SK-N-SH (cell line): ENCODE measurements at regions not wholly inside any gene's neighbourhood (a gene's known extent, or its start where the extent isn't known, plus 50 kb on each side); places are given as distances from the start of the nearest gene placed in this dataset.

Source experiments
- CTCF ChIA-PET: fragments of 300-600, 350-600 bp; formaldehyde crosslinking; extraction: SDS; loops from one replicate; lab custom pipeline; 2021; lab: Yijun Ruan, JAX
- POLR2A ChIA-PET: fragments of 350-600 bp; sonication (Branson Sonifier 250); formaldehyde crosslinking; extraction: SDS; loops from one replicate; lab custom pipeline; 2020; ENCODE audit warnings: antibody characterized with exemption, inconsistent platforms; lab: Yijun Ruan, JAX
- DNase-seq: peaks from one replicate; pipeline ENCODE4 v3.0.0; 2012
- H2AFZ ChIP-seq: fragments of 200-600 bp; sonication (generic); 2 replicates; pipeline ENCODE4 v1.8.1; 2016; ENCODE audit warnings: antibody characterized with exemption, mild to moderate bottlenecking, low read depth
- H3F3A ChIP-seq: fragments of 200-600 bp; sonication (generic); replicated peaks from 2 replicates; pipeline ENCODE3; 2016; ENCODE audit warnings: antibody characterized with exemption, mild to moderate bottlenecking; ENCODE audit not compliant: insufficient read depth
- H3K27ac ChIP-seq, 2 experiments: fragments of 200-500 bp in 1 of 2; fragments of 200-600 bp in 1 of 2; sonication (Bioruptor generic) in 1 of 2; sonication (generic), shearing (Covaris generic) in 1 of 2; 2 replicates each; pipeline versions ENCODE4 v1.5.1 to v1.6.1; 2014 to 2016; ENCODE audit warnings: low read depth in 2 of 2, inconsistent platforms in 1 of 2, low read length in 1 of 2, mild to moderate bottlenecking in 1 of 2, mixed read lengths in 1 of 2
- H3K27me3 ChIP-seq: fragments of 200-600 bp; sonication (generic), shearing (Covaris generic); 2 replicates; pipeline ENCODE4 v1.6.1; 2016; ENCODE audit warnings: mixed run types; ENCODE audit not compliant: insufficient read depth
- H3K36me3 ChIP-seq, 2 experiments: fragments of 200-500 bp in 1 of 2; fragments of 200-600 bp in 1 of 2; sonication (Bioruptor generic) in 1 of 2; sonication (generic) in 1 of 2; replicated peaks in 1 of 2; 2 replicates each; pipeline versions ENCODE3 to v1.5.1; 2014 to 2016; ENCODE audit warnings: low read length in 1 of 2, mild to moderate bottlenecking in 1 of 2; ENCODE audit not compliant: insufficient read depth in 2 of 2, control insufficient read depth in 1 of 2
- H3K4me1 ChIP-seq, 2 experiments: fragments of 200-500 bp in 1 of 2; fragments of 200-600 bp in 1 of 2; sonication (Bioruptor generic) in 1 of 2; sonication (generic), shearing (Covaris generic) in 1 of 2; 2 replicates each; pipeline versions ENCODE4 v1.5.1 to v1.6.1; 2014 to 2016; ENCODE audit warnings: low read depth in 1 of 2, low read length in 1 of 2, mixed run types in 1 of 2; ENCODE audit not compliant: insufficient read depth in 2 of 2, control insufficient read depth in 1 of 2
- H3K4me2 ChIP-seq: fragments of 200-600 bp; sonication (generic), shearing (Covaris generic); 2 replicates; pipeline ENCODE4 v1.6.1; 2017; ENCODE audit warnings: mixed run types
- H3K4me3 ChIP-seq, 2 experiments: fragments of 200-500 bp in 1 of 2; fragments of 200-600 bp in 1 of 2; sonication (Bioruptor generic) in 1 of 2; sonication (generic), shearing (Covaris generic) in 1 of 2; 2 replicates each; pipeline versions ENCODE4 v1.5.1 to v1.8.1; 2014 to 2016; ENCODE audit warnings: low read depth in 2 of 2, inconsistent platforms in 1 of 2, low read length in 1 of 2, mild to moderate bottlenecking in 1 of 2, mixed read lengths in 1 of 2, moderate library complexity in 1 of 2
- H3K79me2 ChIP-seq: fragments of 200-600 bp; sonication (generic); 2 replicates; pipeline ENCODE4 v1.8.1; 2017; ENCODE audit warnings: mild to moderate bottlenecking; ENCODE audit not compliant: insufficient read depth
- H3K9ac ChIP-seq: fragments of 200-600 bp; sonication (generic); 2 replicates; pipeline ENCODE4 v1.6.1; 2017; ENCODE audit warnings: mixed run types
- H3K9me2 ChIP-seq: fragments of 200-600 bp; sonication (generic); 2 replicates; pipeline ENCODE4 v1.6.1; 2017; ENCODE audit warnings: mixed run types
- H3K9me3 ChIP-seq: fragments of 200-600 bp; sonication (generic); 2 replicates; pipeline ENCODE4 v1.6.1; 2017; ENCODE audit warnings: mixed run types, mild to moderate bottlenecking, moderate library complexity
- H4K20me1 ChIP-seq: fragments of 200-600 bp; sonication (generic); 2 replicates; pipeline ENCODE4 v1.6.1; 2017; ENCODE audit warnings: mild to moderate bottlenecking, mixed run types; ENCODE audit not compliant: insufficient read depth
- CHD2 ChIP-seq: fragments of 150-350 bp; IDR thresholded peaks from 2 replicates; pipeline ENCODE4 v1.6.1; 2018; ENCODE audit warnings: low read length; ENCODE audit not compliant: partially characterized antibody
- CTCF ChIP-seq: fragments of 200-600 bp; sonication (generic); IDR thresholded peaks from 2 replicates; pipeline ENCODE4 v1.6.1; 2017; ENCODE audit warnings: antibody characterized with exemption, mild to moderate bottlenecking, moderate library complexity
- EP300 ChIP-seq, 2 experiments: IDR thresholded peaks; 2 replicates each; pipeline versions ENCODE4 v1.4.0 to v1.6.1; 2012; ENCODE audit warnings: borderline replicate concordance in 1 of 2, low read depth in 1 of 2, low read length in 1 of 2
- EZH2phosphoT487 ChIP-seq: fragments of 200-600 bp; sonication (generic); IDR thresholded peaks from 2 replicates; pipeline ENCODE4 v1.6.1; 2017; ENCODE audit warnings: low read depth, mixed run types, mild to moderate bottlenecking, antibody characterized with exemption, moderate library complexity, borderline replicate concordance
- FOSL2 ChIP-seq: IDR thresholded peaks from 2 replicates; pipeline ENCODE4 v1.4.0; 2012; ENCODE audit warnings: low read depth, mild to moderate bottlenecking, moderate library complexity, borderline replicate concordance
- FOXJ3 ChIP-seq: sonication (generic); formaldehyde crosslinking; IDR thresholded peaks from 2 replicates; pipeline ENCODE4 v1.5.1; 2020; ENCODE audit warnings: mild to moderate bottlenecking, missing genetic modification reagents
- FOXM1 ChIP-seq: IDR thresholded peaks from 2 replicates; pipeline ENCODE4 v1.4.0; 2012; ENCODE audit warnings: low read depth, mild to moderate bottlenecking
- GATA2 ChIP-seq: sonication (generic); formaldehyde crosslinking; IDR thresholded peaks from 2 replicates; pipeline ENCODE4 v1.5.0; 2020; ENCODE audit warnings: mild to moderate bottlenecking, missing genetic modification reagents
- IRF3 ChIP-seq: fragments of 150-350 bp; IDR thresholded peaks from 2 replicates; pipeline ENCODE4 v1.6.1; 2016; ENCODE audit warnings: mild to moderate bottlenecking, low read depth, low read length
- PBX3 ChIP-seq: IDR thresholded peaks from 2 replicates; pipeline ENCODE4; 2012
- POLR2AphosphoS5 ChIP-seq: IDR thresholded peaks from 2 replicates; pipeline ENCODE4 v1.6.1; 2012; ENCODE audit warnings: low read depth, low read length
- REST ChIP-seq: IDR thresholded peaks from 2 replicates; pipeline ENCODE4 v1.6.1; 2012; ENCODE audit warnings: mild to moderate bottlenecking, low read depth, low read length, moderate library complexity
- RFX5 ChIP-seq: IDR thresholded peaks from 2 replicates; pipeline ENCODE4 v1.6.1; 2012; ENCODE audit warnings: mild to moderate bottlenecking, improper control_type of control experiment, low read length
- RXRA ChIP-seq: IDR thresholded peaks from 2 replicates; pipeline ENCODE4 v1.4.0; 2012; ENCODE audit warnings: low read depth, mild to moderate bottlenecking, borderline replicate concordance
- SMC3 ChIP-seq: IDR thresholded peaks from 2 replicates; pipeline ENCODE4 v1.6.1; 2012; ENCODE audit warnings: low read depth, low read length, improper control_type of control experiment
- TAF1 ChIP-seq: IDR thresholded peaks from 2 replicates; pipeline ENCODE4 v1.6.1; 2012; ENCODE audit warnings: low read depth, mild to moderate bottlenecking, low read length, moderate library complexity, borderline replicate concordance
- TCF12 ChIP-seq: IDR thresholded peaks from 2 replicates; pipeline ENCODE4 v1.4.0; 2012
- TEAD4 ChIP-seq: IDR thresholded peaks from 2 replicates; pipeline ENCODE4 v1.4.0; 2012; ENCODE audit warnings: mild to moderate bottlenecking, borderline replicate concordance; ENCODE audit not compliant: insufficient read depth
- USF1 ChIP-seq: IDR thresholded peaks from 2 replicates; pipeline ENCODE4 v1.4.0; 2012; ENCODE audit warnings: low read depth, borderline replicate concordance
- YY1 ChIP-seq: IDR thresholded peaks from 2 replicates; pipeline ENCODE4 v1.4.0; 2012; ENCODE audit warnings: low read depth, mild to moderate bottlenecking
- WGBS: methylation state at CpG from one replicate; pipeline ENCODE4 v1.1.6; 2017; ENCODE audit warnings: low lambda C conversion rate; 5-methylcytosine and 5-hydroxymethylcytosine counted together

- TF ChIP-seq YY1, result no peak
- no peak for TF ChIP-seq REST
- TF ChIP-seq, all 33 proteins: peak for 0
Observed at GRCh38 chr22:27504360-27505253, 296.9 kb downstream of the MN1 start (continued).

GRCh38 chr22:27507111-27507611, 294.4 kb downstream of the MN1 start:
- peaks cover 3% of the 10 kb centered on the region for H3F3A ChIP-seq
- H3K79me2 ChIP-seq, result no peaks in the 10 kb centered on the region
- no peak overlapping the region for H3K4me2 ChIP-seq
- no peak overlapping the region for H3K4me3 ChIP-seq
- H3K27me3 ChIP-seq, result no peaks in the 10 kb centered on the region
- H3K9me2 ChIP-seq, result no peaks in the 10 kb centered on the region
- 69% methylated on average over 2 of the region's 2 CpGs for WGBS
- H3K4me1 ChIP-seq, result peaks cover under 1 to 10% of the 10 kb centered on the region in 2 experiments; a peak in 1 of 4 replicates
- H4K20me1 ChIP-seq, result no peaks in the 10 kb centered on the region
- no peaks in the 10 kb centered on the region for H3K9me3 ChIP-seq
- POLR2A ChIA-PET, result no interaction called here
- DNase-seq, result no peak
- no peaks in the 10 kb centered on the region for H3K36me3 ChIP-seq
- CTCF ChIA-PET, result interaction anchor here (1.0 kb wide), 1 partner anchor 18 kb away, joined by 3 read pairs; no protein-coding TSS in a partner anchor
- TF ChIP-seq EP300 (IDR thresholded peaks at IDR 0.05; ENCODE audit: borderline replicate concordance in 1 of 2, low read depth in 1 of 2, low read length in 1 of 2) (no peak), TEAD4 (no peak), SMC3 (no peak), FOXJ3 (CRISPR knock-in tag) (no peak), USF1 (no peak), IRF3 (no peak), FOXM1 (no peak), CTCF (no peak), RXRA (no peak), EZH2phosphoT487 (no peak), FOSL2 (no peak), TCF12 (no peak), RFX5 (no peak), GATA2 (CRISPR knock-in tag) (no peak), YY1 (no peak), TAF1 (no peak), POLR2AphosphoS5 (no peak), PBX3 (no peak), CHD2 (no peak)
- H3K27ac ChIP-seq, result no peak overlapping the region
- H2AFZ ChIP-seq, result no peak overlapping the region
- H3K9ac ChIP-seq, result no peak overlapping the region
